GM18873 (cell line): ENCODE measurements at regions not wholly inside any gene's neighbourhood (a gene's known extent, or its start where the extent isn't known, plus 50 kb on each side); places are given as distances from the start of the nearest gene placed in this dataset.
"Not testable (repeated sequence)": the region's sequence is repeated elsewhere in the genome, so short reads cannot be mapped to it uniquely, and the experiment has no call there.

Experiments used
- ATAC-seq: cut with Tn5 transposase; IDR thresholded peaks from one replicate; pipeline ENCODE4 v1.9.1; 2021; ENCODE audit warnings: mild to moderate bottlenecking, moderate library complexity, moderate number of reproducible peaks; ENCODE audit not compliant: unreplicated experiment, low FRiP score

DNA sequence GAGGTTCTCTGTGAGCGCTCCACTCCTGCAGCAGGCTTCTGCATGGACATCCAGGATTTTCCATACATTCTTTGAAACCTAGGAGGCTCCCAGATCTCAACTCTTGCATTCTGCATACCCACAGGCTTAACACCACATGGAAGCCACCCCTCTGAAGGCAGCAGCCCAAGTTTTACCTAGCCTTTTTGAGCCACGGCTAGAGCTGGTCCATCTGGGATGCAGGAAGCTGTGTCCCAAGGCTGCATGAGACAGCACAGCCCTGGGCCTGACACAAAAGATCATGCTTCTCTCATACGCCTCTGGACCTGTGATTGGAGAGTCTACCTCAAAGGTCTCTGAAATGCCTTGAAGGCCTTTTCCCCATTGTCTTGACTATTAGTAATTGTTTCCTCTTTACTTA lies 53.6 kb upstream of the RPRM start:
- no peak for ATAC-seq

- not testable (repeated sequence) for ATAC-seq
Measured at GRCh38 chr2:153533803-153534202, 55.2 kb upstream of the RPRM start.

- not testable (repeated sequence) for ATAC-seq
Measured at GRCh38 chr2:153534590-153534989, 56.0 kb upstream of the RPRM start.

DNA sequence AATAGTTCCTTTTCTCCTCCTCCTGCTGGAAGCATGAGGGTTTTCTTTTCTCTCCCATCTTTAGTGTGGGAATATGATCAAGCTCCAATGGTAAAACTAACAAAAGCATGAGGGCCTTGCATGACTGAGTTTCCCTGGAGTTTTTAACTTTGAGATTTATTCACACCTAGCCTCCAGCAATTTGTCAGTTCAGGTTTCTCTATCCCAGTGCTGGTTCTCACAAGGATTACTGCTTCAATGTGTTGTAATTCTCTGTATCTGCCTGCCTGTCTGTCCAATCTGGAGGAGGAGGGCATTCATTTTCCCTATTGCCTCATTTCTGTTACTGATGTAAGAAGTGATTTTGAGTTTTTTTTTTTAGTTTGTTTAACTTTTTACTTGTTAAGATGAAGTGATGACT lies 57.6 kb upstream of the RPRM start:
- no peak for ATAC-seq

DNA sequence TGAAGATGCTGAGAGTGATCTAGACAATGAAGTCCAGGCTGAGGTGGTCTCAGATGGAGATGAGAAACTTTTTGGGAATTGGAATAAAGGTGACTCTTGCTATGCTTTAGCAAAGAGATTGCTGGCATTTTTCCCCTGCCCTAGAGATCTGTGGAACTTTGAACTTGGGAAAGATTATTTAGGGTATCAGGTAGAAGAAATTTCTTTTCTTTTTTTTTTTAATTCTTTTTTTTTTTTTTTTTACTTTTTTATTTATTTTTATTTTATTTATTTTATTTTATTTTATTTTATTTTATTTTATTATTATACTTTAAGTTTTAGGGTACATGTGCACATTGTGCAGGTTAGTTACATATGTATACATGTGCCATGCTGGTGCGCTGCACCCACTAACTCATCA lies 59.5 kb upstream of the RPRM start:
- not testable (repeated sequence) for ATAC-seq

- peak; percentile 62 for ATAC-seq
Measured at GRCh38 chr2:153543635-153544071, 65.1 kb upstream of the RPRM start.

DNA sequence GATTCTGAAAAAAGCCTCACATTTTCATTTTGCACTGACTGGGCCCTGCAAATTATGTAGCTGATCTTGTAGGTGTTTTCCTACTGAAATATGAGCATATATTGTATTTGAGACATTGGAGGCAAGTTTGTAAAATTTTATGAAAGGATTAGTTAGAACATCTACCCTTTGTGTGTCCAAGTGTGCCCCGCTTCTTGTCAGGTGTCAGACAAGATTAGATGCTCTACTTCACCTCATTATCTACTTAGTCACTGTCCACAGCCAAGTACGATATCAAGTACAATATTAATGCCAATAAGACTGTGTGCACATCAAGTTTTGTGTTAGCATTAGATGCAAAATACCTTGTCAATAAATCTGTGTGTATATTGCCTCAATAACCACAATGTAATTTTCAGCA lies 67.8 kb upstream of the RPRM start:
- ATAC-seq: no peak

- no peak for ATAC-seq
Measured at GRCh38 chr2:153548536-153548935, 70.0 kb upstream of the RPRM start.

DNA sequence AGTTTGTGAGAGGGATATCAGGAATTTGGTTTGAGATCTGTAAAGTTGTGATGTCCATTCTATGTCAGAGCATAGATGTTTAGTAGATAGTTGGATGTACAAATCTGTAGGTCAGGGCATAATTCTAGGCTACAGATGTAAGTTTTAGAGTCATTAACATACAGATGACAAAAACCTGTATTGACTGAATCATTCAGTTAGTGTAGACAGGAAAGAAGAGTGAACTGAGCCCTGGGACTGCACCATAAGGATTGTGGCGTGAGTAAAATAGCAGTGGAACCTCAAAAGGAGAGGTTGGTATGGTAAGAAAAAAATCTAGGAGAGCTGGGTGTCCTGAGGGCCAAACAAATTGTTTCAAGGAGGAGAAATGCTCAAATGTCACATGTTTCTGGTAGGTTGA lies 73.1 kb upstream of the RPRM start:
- ATAC-seq: no peak

DNA sequence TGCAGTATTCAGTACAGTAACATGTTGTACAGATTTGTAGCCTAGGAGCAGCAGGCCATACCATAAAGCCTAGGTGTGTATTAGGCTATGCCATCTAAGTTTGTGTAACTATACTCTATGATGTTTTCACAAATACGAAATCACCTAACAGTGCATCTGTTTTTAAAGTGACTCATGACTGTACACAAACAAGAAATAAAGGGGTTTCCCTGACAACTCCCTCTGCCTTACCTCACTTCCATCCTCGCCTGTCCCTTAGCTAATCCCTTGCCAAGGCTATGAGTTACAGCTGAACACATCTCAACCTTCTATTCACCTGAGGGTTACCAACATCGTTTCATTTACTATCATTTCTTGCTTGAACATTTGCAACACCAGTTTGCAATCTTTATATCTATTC lies 78.6 kb upstream of the RPRM start:
- ATAC-seq: no peak

DNA sequence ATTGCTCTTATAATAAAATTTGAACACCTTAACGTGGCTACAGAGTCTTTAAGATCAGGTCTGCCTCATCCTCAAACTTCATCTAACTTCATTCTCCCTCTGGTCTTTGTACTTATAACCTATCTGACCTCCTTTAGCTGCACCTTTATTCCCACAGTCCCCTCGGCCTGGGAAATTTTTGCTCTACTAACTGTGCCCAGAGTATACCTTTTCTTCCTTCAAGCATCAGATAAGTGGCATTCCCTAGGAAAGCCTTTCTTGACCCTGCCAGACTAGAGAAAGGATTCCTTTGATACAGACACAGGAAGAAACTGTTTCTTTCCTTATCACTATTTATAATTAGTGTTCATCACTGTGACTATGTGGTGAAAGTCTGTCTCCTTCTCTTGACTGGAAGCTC lies 79.2 kb upstream of the RPRM start:
- ATAC-seq: no peak

GRCh38 chr2:153558247-153558646 lies 79.7 kb upstream of the RPRM start:
- ATAC-seq: no peak

- no peak for ATAC-seq
Measured at GRCh38 chr2:153567367-153567766, 88.8 kb upstream of the RPRM start.

DNA sequence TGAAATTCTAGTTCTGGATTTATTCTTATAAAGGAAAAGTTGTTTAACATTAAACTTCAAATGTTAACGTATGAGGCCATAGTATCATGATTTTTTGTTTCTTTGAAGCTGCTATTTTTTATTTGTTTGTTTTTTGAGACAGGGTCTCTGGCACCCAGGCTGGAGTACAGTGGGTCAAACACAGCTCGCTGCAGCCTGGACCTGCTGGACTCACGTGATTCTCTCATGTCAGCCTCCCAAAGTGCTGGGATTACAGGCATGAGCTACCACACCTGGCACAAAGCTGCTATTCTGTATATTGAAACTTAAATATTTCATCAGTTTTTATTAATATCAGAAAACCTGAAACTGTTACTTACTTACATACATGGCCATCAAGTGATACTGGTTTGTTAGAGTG lies 89.5 kb upstream of the RPRM start:
- no peak for ATAC-seq

GRCh38 chr2:153575171-153575853 lies 96.8 kb upstream of the RPRM start:
- ATAC-seq: no peak

DNA sequence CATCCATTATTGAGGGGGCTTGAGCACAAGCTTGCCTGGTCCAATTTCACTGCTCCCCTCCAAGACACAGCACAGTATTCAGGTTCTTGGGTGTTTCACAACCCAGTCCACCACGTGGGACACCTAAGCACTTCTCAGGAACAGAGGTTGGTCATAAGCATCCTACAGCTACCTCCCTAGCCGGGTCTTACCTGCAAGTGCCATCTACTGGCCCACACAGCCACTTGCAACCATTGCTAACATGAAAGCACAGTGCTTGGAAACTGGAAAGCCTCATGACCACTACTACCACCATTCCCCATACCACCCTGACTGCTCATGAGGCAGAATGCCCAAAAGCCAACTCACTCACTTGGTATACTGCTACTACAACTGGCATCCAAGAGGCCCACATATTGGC lies 105.7 kb upstream of the RPRM start:
- no peak for ATAC-seq

GRCh38 chr2:153588408-153588807 lies 109.8 kb upstream of the RPRM start:
- no peak for ATAC-seq

- no peak for ATAC-seq
Measured at GRCh38 chr2:153589586-153589985, 111.0 kb upstream of the RPRM start.

DNA sequence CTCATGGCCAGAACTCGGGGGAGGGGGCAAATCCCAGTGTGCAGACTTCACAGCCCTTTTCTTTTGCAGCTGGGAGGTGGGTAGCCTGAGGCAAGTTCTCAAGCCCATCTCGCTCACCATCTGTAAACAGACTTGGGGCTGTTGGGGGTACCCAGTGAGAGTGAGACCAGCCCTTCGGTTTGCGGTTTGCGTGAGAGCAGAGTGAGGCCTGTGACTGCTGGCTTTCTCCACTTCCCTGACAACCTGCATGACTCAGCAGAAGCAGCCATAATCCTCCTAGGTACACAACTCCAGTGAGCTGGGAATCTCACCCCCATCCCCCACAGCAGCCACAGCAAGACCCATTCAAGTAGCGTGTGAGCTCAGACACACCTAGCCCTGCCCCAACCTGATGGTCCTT lies 114.5 kb upstream of the RPRM start:
- ATAC-seq: not testable (repeated sequence)

DNA sequence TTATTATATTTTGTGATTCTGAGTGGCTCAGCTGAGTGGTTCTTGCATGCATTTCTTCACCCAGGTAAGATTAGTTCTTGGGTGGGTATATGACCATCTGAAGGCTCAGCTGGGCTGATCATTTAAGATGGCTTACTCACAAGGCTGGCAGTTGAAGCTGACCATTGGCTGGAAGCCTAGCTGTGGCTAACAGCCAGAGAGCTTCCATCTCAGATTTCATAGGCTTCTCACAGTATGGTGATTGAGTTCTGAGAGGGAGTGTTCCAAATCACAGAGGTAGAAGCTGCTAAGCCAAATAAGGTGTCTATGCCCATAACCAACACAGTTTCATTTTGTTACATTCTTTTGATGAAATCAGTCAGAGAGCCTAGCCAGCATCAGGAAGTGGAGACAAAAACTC lies 117.4 kb upstream of the RPRM start:
- ATAC-seq: no peak

DNA sequence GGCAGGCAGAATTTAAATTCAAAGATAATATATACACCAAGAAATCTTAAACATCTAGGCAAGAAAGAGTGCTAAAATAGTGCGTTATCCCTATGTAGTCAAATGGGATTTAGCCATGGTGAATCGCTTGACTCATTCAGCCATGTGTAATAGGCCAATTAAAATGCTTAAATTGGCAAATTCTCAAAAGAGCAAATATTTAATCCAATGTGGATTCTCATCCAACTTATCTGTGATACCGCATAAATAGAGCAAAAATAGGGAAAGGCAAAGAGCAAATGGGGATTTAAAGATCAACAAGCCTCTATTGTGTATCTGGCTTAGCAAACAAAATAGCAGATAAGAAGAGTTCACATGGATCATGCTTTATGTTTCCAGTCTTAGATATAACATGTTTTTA lies 123.2 kb upstream of the RPRM start:
- ATAC-seq: no peak

- ATAC-seq: no peak
Measured at GRCh38 chr2:153604133-153604532, 125.6 kb upstream of the RPRM start.

GRCh38 chr2:153606623-153607022 lies 128.1 kb upstream of the RPRM start:
- ATAC-seq: no peak
